Panc1 (cell line): ENCODE measurements at regions not wholly inside any gene's neighbourhood (a gene's known extent, or its start where the extent isn't known, plus 50 kb on each side); places are given as distances from the start of the nearest gene placed in this dataset.

Experiments
- ATAC-seq: fragments of 200-7000 bp; cut with Tn5 transposase; 2 replicates; pipeline ENCODE4 v1.9.1; 2020; ENCODE audit warnings: mild to moderate bottlenecking, moderate library complexity
- BruUV-seq: library from RNA; stranded (reverse); fragments of 400-500 nt; replicated peaks from 2 replicates; lab custom pipeline; 2021; lab: Mats Ljungman, UMichigan
- CTCF ChIA-PET: fragments of 300-600 bp; sonication (Branson Sonifier 250); formaldehyde crosslinking; loops from one replicate; lab custom pipeline; 2022; ENCODE audit warnings: antibody characterized with exemption; lab: Charles Lee
- POLR2A ChIA-PET: fragments of 300-600 bp; sonication (Branson Sonifier 250); formaldehyde crosslinking; loops from one replicate; lab custom pipeline; 2022; ENCODE audit warnings: antibody characterized with exemption; lab: Charles Lee
- DNase-seq: peaks from one replicate; pipeline ENCODE4 v3.0.0-alpha.2; 2010; ENCODE audit warnings: low read depth, low spot score
- H3K27ac ChIP-seq: 2 replicates; pipeline ENCODE4 v1.5.1; 2011; ENCODE audit warnings: mild to moderate bottlenecking, low read length, inconsistent platforms
- H3K27me3 ChIP-seq: fragments of 200-500 bp; sonication (Bioruptor generic); 2 replicates; pipeline ENCODE4 v1.6.0; 2014; ENCODE audit warnings: low read length, inconsistent platforms; ENCODE audit not compliant: control insufficient read depth, insufficient read depth
- H3K36me3 ChIP-seq: fragments of 200-500 bp; sonication (Bioruptor generic); 2 replicates; pipeline ENCODE4 v1.5.1; 2014; ENCODE audit warnings: inconsistent platforms, mild to moderate bottlenecking, low read length, moderate library complexity; ENCODE audit not compliant: control insufficient read depth, insufficient read depth
- H3K4me1 ChIP-seq: 2 replicates; pipeline ENCODE4 v1.5.1; 2011; ENCODE audit warnings: inconsistent platforms, mild to moderate bottlenecking, low read length, moderate library complexity; ENCODE audit not compliant: control insufficient read depth, insufficient read depth
- H3K4me3 ChIP-seq, 2 experiments: 2 replicates each; pipeline ENCODE4 v1.5.1; 2011 to 2012; ENCODE audit warnings: low read depth in 2 of 2, low read length in 2 of 2, mild to moderate bottlenecking in 2 of 2, inconsistent platforms in 1 of 2, moderate library complexity in 1 of 2
- H3K9me3 ChIP-seq: fragments of 200-500 bp; sonication (Bioruptor generic); 2 replicates; pipeline ENCODE4 v1.5.1; 2014; ENCODE audit warnings: low read depth, mild to moderate bottlenecking, inconsistent platforms, low read length, moderate library complexity; ENCODE audit not compliant: control insufficient read depth, insufficient read depth
- POLR2AphosphoS5 ChIP-seq: IDR thresholded peaks from 2 replicates; pipeline ENCODE4 v1.6.1; 2012; ENCODE audit warnings: mild to moderate bottlenecking, low read depth, low read length, moderate library complexity
- SIN3A ChIP-seq: IDR thresholded peaks from 2 replicates; pipeline ENCODE4 v1.6.1; 2012; ENCODE audit warnings: low read depth, mild to moderate bottlenecking, low read length, moderate library complexity, borderline replicate concordance; ENCODE audit not compliant: insufficient read depth
- TCF7L2 ChIP-seq: IDR thresholded peaks from 2 replicates; pipeline ENCODE4 v1.6.1; 2011; ENCODE audit warnings: mild to moderate bottlenecking, low read depth, low read length, inconsistent platforms
- in situ Hi-C: cut with HindIII; loops from 2 replicates; pipeline ENCODE4 v1.10.0; 2016; ENCODE audit warnings: low sequenced_read_pairs, low pct_unique_long_range_greater_than_20kb
- intact Hi-C: fragments of 100-400 bp; cut with micrococcal nuclease; formaldehyde crosslinking; loops from one replicate; pipeline ENCODE4 v1.10.0; 2022; ENCODE audit not compliant: unreplicated experiment
- TF ChIP-seq, protein P1 (sequence below), 2 experiments: IDR thresholded peaks; 2 replicates each; pipeline ENCODE4 v1.6.1; 2011 to 2012; ENCODE audit warnings: low read depth in 2 of 2, control low read depth in 1 of 2, low read length in 1 of 2, mild to moderate bottlenecking in 1 of 2, moderate library complexity in 1 of 2; ENCODE audit not compliant: insufficient read depth in 1 of 2
- TF ChIP-seq, protein P2 (sequence below): fragments of 450-650 bp; IDR thresholded peaks from 2 replicates; pipeline ENCODE4 v1.5.1; 2017; ENCODE audit warnings: mild to moderate bottlenecking

DNA sequence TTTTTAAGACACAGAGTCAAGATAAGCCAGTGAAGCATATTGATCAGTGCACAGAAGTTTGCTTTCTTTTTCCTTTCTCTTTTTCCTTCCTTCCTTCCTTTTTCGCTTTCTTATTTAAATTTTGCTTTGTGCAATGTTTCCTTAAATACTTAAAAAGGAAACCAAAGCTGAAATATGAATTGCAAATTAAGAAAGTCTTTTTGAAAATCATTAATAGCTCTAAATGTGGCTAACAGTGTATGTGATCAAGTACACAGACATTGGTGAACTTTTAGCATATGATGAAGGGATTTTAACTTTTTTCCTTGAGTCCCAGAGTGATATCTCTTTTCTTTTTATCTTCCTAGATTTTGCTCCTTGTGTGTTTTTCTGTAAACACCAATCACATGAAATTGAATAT, 1356.9 kb upstream of the PRR20A start:
- no peak overlapping the region for H3K4me3 ChIP-seq
- H3K9me3 ChIP-seq = no peaks in the 10 kb centered on the region
- BruUV-seq = no TSS peak
- ChIA-PET CTCF (no interaction called here), POLR2A (no interaction called here)
- ATAC-seq (no peak), DNase-seq (no peak)
- H3K36me3 ChIP-seq = no peaks in the 10 kb centered on the region
- H3K4me1 ChIP-seq = no peaks in the 10 kb centered on the region
- H3K27ac ChIP-seq = no peak overlapping the region
- no peak for TF ChIP-seq POLR2AphosphoS5
- no peak for TF ChIP-seq SIN3A
- TF ChIP-seq, protein P1, sequence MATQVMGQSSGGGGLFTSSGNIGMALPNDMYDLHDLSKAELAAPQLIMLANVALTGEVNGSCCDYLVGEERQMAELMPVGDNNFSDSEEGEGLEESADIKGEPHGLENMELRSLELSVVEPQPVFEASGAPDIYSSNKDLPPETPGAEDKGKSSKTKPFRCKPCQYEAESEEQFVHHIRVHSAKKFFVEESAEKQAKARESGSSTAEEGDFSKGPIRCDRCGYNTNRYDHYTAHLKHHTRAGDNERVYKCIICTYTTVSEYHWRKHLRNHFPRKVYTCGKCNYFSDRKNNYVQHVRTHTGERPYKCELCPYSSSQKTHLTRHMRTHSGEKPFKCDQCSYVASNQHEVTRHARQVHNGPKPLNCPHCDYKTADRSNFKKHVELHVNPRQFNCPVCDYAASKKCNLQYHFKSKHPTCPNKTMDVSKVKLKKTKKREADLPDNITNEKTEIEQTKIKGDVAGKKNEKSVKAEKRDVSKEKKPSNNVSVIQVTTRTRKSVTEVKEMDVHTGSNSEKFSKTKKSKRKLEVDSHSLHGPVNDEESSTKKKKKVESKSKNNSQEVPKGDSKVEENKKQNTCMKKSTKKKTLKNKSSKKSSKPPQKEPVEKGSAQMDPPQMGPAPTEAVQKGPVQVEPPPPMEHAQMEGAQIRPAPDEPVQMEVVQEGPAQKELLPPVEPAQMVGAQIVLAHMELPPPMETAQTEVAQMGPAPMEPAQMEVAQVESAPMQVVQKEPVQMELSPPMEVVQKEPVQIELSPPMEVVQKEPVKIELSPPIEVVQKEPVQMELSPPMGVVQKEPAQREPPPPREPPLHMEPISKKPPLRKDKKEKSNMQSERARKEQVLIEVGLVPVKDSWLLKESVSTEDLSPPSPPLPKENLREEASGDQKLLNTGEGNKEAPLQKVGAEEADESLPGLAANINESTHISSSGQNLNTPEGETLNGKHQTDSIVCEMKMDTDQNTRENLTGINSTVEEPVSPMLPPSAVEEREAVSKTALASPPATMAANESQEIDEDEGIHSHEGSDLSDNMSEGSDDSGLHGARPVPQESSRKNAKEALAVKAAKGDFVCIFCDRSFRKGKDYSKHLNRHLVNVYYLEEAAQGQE (IDR thresholded peaks at IDR 0.05; ENCODE audit: insufficient read depth in 1 of 2, low read depth in 2 of 2, low read length in 1 of 2) = no peak
- TF ChIP-seq TCF7L2 = no peak
- TF ChIP-seq, protein P2, sequence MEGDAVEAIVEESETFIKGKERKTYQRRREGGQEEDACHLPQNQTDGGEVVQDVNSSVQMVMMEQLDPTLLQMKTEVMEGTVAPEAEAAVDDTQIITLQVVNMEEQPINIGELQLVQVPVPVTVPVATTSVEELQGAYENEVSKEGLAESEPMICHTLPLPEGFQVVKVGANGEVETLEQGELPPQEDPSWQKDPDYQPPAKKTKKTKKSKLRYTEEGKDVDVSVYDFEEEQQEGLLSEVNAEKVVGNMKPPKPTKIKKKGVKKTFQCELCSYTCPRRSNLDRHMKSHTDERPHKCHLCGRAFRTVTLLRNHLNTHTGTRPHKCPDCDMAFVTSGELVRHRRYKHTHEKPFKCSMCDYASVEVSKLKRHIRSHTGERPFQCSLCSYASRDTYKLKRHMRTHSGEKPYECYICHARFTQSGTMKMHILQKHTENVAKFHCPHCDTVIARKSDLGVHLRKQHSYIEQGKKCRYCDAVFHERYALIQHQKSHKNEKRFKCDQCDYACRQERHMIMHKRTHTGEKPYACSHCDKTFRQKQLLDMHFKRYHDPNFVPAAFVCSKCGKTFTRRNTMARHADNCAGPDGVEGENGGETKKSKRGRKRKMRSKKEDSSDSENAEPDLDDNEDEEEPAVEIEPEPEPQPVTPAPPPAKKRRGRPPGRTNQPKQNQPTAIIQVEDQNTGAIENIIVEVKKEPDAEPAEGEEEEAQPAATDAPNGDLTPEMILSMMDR = no peak
- intact Hi-C loops (no loop called here), in situ Hi-C loops (no loop called here)
- no peaks in the 10 kb centered on the region for H3K27me3 ChIP-seq

DNA sequence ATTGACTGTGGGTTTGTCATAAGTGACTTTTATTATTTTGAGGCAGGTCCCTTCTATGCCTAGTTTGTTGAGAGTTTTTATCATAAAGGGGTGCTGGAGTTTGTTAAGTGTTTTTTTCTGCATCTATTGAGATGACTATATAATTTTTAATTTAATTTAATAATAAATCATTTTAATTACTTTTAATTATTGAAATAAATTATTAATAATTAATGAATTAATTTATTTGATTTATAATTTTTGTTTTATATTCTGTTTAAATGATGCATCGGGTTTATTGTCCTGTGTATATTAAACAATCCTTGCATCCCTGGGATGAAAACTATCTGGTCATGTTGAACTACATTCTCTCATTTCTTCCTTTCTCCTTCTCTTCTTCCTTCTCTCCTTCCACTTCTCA, 1352.2 kb upstream of the PRR20A start:
- DNase-seq (no peak), ATAC-seq (no peak)
- intact Hi-C loops (no loop called here), in situ Hi-C loops (no loop called here)
- TF ChIP-seq SIN3A (no peak), TCF7L2 (no peak)
- ChIA-PET CTCF (no interaction called here), POLR2A (no interaction called here)
- Histone ChIP-seq H3K36me3 (no peaks in the 10 kb centered on the region), H3K27me3 (no peaks in the 10 kb centered on the region), H3K27ac (no peak overlapping the region), H3K9me3 (no peaks in the 10 kb centered on the region), H3K4me1 (no peaks in the 10 kb centered on the region), H3K4me3 (no peak overlapping the region)
- no TSS peak for BruUV-seq

GRCh38 chr13:55792544-55793193, 1348.0 kb upstream of the PRR20A start:
- BruUV-seq = no TSS peak

More at GRCh38 chr13:55792544-55793193, 1348.0 kb upstream of the PRR20A start:
- Histone ChIP-seq H3K9me3 (no peaks in the 10 kb centered on the region), H3K36me3 (no peaks in the 10 kb centered on the region), H3K4me3 (no peak overlapping the region), H3K27me3 (no peaks in the 10 kb centered on the region), H3K4me1 (no peaks in the 10 kb centered on the region), H3K27ac (no peak overlapping the region)
- no peak for DNase-seq
- no peak for ATAC-seq
- ChIA-PET POLR2A (no interaction called here), CTCF (no interaction called here)
- in situ Hi-C loops (no loop called here), intact Hi-C loops (no loop called here)
- TF ChIP-seq SIN3A (no peak), TCF7L2 (no peak), POLR2AphosphoS5 (no peak)
- TF ChIP-seq, protein P1 (IDR thresholded peaks at IDR 0.05; ENCODE audit: insufficient read depth in 1 of 2, low read depth in 2 of 2, low read length in 1 of 2) = no peak
- TF ChIP-seq, protein P2 = no peak
